Germinal center (tissue), 1 donor: ENCODE measurements at regions not wholly inside any gene's neighbourhood (a gene's known extent, or its start where the extent isn't known, plus 50 kb on each side); places are given as distances from the start of the nearest gene placed in this dataset.

Experiments
- DNase-seq: peaks from one replicate; pipeline ENCODE4 v3.0.0; 2012; ENCODE audit warnings: mixed read lengths, low spot score

GRCh38 chr2:136572335-136572734, 193.0 kb upstream of the THSD7B start:
- no peak for DNase-seq

DNA sequence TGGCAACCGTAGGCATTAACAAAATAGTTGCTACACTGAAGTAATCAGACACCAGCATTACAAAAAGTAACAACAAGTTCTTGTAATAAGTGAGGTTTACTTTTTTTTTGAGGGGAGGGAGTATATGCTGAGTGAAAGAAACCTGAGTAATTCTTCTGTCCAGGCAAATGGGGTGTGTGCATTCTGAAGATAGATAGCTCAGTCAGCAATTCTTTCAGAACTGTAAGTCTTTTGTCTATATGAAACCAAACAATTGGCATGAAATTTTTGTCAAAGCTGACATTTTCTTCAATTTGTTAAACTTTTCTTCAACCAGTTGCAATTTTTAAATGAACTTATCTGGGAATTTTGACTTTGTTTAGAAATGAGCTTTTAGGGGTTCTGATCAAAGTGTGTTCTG, 208.1 kb upstream of the THSD7B start:
- DNase-seq = no peak

DNA sequence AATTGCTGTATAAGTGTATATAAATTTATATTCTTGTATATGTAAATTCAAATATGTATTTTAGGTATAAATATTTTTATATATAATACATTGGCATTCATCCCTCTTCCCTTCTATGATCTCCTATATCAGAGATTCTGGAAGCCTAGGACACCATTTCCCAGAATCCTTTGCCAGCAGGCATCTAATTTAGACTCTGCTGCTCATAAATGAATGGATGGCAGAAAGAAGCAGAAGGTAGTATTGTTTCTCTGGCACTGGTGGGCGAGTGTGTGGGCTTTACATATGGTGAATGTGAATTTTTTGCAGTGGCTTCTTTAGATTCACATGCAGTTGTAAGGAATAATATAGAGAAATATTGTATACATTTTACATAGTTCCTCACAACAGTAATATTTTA, 215.2 kb upstream of the THSD7B start:
- DNase-seq = no peak

DNA sequence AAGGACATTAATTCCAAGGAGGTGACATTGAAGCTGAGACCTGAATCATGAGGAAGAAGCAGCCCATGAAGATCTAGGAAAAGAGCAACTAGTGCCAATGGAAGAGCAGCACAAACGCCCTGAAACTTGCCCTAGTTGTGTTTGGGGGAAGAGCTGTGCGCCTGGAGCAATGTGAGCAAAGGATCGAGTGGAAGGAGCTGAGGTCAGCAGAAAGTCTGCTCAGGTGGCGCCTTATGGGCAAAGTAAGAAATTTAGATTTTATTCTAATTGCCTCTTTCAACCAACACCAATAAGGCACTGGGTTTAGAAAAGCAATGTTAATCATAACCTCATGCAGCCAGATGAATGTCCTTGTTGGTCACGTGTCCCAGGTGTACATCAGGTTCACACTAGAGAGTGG, 226.0 kb upstream of the THSD7B start:
- no peak for DNase-seq

DNA sequence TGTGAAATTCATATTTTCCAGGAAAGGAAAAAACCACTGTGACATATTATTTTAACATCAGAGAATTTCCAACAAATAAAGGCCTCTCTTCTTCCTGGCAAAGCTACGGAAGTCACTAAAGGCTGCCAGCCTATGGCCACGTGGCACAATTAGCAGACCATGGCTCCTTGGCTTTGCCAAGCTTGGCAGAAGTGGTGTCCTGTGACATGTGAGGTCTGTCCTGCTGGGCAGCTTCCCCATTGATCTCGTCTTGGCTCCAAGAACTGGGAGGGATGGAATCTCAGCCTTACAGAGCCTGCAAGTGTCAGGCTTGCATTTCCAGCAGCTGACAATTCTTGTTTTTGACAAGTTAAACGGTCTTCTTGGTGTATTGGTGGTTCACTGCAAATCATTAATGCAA, 226.9 kb upstream of the THSD7B start:
- DNase-seq = no peak

GRCh38 chr2:136534811-136535210, 230.5 kb upstream of the THSD7B start:
- no peak for DNase-seq

DNA sequence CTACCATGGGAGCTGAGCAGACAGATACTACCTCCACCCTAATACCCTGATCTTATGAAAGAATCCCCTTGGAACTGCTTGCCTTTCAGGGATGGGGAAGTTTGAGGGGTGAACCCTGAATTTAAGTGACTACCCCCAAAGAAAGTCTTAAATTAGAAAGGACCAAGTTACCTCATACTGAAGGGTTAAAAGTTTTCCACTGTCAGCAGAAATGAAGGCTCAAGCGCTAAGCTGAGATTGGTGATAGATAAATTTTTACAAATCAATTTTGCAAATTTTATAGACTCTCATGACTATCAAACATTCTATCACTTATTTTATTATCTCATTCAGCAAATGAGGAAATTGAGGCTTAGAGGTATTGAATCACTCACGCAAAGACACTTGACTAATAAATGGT, 233.2 kb upstream of the THSD7B start:
- DNase-seq = no peak

GRCh38 chr2:136531731-136532130, 233.6 kb upstream of the THSD7B start:
- no peak for DNase-seq

DNA sequence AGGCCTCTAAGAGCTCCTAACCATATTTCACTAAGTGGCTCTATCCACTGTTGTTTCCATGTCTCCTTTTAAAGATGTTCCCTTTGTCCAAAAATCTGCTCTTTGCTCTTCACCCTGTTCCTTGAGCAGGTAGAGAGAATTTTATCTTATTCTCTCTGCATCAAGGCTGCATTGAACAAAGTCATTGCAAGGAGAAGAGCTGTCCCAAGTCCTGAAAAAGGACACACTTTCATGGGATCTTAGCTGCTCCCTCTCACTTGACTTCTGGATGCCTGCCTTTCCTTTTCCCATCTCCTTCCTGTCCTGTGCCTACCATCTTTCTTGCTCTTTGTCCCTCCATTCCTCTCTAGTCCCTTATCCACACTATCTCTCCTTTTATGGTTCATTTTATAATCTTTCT, 235.2 kb upstream of the THSD7B start:
- no peak for DNase-seq

GRCh38 chr2:136527560-136527959, 237.8 kb upstream of the THSD7B start:
- no peak for DNase-seq

DNA sequence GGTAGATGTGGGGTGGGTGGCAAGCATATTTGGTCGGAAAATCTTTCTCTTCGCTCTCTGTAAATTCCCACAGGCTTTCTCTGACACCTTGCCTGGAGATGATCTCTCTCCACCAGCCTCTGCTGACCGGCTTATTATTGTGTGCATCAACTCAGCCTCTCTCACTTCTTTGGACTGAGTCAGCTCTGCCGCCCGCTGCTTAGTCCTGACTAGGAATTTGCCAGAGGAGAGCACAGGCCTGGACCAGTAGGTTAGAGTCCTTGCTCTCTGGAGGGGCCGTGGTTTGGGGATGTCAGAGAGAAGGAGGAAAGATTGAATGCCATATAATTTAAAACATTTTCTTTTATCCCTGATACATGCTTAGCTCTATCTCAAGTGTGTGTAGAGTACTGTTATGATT, 242.6 kb upstream of the THSD7B start:
- no peak for DNase-seq

- no peak for DNase-seq
Measured at GRCh38 chr2:136517716-136518115, 247.6 kb upstream of the THSD7B start.

- no peak for DNase-seq
Measured at GRCh38 chr2:136510244-136510643, 255.1 kb upstream of the THSD7B start.

- no peak for DNase-seq
Measured at GRCh38 chr2:136505462-136505861, 259.9 kb upstream of the THSD7B start.

- no peak for DNase-seq
Measured at GRCh38 chr2:136502660-136503059, 262.7 kb upstream of the THSD7B start.

DNA sequence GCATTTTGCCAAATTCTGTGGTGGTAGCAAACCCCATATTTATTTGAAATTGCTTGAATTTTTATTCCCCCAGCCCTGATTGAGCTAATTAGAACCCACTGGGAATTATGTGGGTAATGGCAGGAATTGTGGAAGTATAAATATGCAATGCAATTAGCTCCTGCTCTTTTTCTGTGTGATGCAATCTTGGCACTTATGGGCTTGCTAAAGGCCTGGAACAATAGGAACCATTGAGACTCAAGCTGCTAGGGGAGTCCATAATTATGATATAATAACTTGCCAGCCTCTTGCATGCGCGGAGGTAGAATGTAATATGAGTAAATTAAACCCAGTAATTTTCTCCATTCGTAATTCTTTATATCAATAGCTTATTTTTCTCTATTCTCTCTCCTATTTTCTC, 267.6 kb upstream of the THSD7B start:
- DNase-seq = no peak

- no peak for DNase-seq
Measured at GRCh38 chr2:136496966-136497365, 268.4 kb upstream of the THSD7B start.

DNA sequence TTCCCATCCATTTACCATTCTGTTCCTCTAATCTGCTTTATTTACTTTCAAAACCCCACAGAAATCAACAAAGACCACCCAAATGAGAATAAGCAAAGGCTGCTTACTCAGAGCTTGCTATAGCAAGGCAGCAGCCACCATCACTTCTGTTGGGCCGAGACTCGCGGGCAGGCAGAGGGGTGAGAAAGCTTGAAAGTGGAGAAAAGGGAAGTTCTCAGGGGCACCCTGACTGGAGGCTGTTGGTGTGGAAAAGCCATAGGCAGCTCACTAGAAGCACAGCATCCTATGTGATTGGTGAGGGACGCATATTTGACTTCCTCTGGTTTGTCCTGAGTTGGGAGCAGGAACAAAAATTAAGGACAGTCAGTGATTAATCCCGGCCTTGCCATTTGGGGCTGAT, 269.7 kb upstream of the THSD7B start:
- peak; percentile 47 for DNase-seq

DNA sequence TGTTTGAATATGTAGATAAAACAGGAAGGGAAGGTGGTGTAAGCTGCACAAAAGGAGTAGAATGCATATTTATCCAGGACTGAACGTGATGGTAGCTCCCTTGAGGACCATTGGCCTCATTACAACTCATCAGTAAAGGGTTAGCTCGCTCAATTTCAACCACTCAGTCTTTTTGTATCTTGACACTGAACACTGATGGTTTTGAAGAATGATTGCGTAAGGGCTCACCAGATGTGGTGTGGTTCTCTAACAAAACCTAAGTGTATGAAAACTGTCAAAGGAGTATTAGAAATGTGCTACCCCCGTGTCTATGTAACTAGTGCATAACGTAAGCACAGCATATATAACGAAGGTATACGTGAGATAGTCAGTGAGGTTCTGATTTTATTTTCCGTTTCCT, 272.4 kb upstream of the THSD7B start:
- DNase-seq = no peak

- DNase-seq = no peak
Measured at GRCh38 chr2:136490100-136490499, 275.2 kb upstream of the THSD7B start.

GRCh38 chr2:136487421-136487820, 277.9 kb upstream of the THSD7B start:
- no peak for DNase-seq

- DNase-seq = no peak
Measured at GRCh38 chr2:136486115-136486514, 279.2 kb upstream of the THSD7B start.

DNA sequence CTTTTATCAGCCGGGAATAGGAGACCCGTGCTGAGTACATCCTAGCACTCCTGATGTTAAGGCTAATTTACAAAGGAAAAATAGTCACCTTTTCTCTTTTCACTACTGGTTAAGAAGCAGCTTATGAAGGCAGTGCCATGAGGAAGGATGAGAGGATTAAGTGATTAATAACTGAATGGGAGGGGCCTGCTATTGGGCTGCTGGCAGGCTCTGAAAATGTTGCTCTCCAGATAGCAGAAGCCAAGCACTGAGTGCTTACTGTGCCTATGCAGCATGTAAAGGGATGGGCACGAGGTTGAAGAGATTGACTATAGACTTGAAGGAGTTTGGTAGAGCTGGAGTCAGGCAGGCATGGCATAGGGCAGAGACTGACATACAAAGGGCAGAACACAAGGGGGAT, 282.4 kb upstream of the THSD7B start:
- DNase-seq = no peak

DNA sequence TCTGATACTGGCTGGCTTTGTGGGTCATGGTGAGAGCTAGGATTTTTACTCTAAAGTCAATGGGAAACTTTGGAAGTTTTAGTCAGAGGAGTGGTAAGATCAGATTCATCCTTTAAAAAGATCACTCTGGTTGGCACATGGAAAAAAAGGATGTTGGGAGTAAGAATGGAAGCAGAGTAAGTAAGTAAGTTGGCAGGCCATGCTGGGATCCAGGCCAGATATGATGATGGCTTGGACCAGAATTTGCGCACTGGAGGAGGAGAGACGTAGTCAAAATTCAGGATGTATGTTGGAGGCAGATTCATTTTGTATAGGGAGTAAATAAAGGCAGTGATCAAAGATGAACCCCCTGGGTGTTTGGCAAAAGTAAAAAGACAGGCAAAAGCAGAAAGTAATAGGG, 283.3 kb upstream of the THSD7B start:
- no peak for DNase-seq

GRCh38 chr2:136479696-136480095, 285.6 kb upstream of the THSD7B start:
- DNase-seq = no peak
